ENCODE measurements at regions not wholly inside any gene's neighbourhood (a gene's known extent, or its start where the extent isn't known, plus 50 kb on each side); places are given as distances from the start of the nearest gene placed in this dataset.

- intact Hi-C loops (cut with micrococcal nuclease): loop anchor here (1.0 to 5.0 kb wide), 2 partner anchors 155 to 290 kb away; no protein-coding TSS in a partner anchor
- no TSS peak for BruUV-seq (replicated peaks)
- Histone ChIP-seq H3K9me3 (ENCODE audit: low read length) (no peaks in the 10 kb centered on the region), H3K9ac (ENCODE audit: low read length) (no peak overlapping the region), H3K4me2 (ENCODE audit: low read length) (no peak overlapping the region), H3K27me3 (ENCODE audit: low read length) (no peaks in the 10 kb centered on the region), H2AFZ (ENCODE audit: low read length) (no peak overlapping the region), H3K27ac (ENCODE audit: low read length) (no peak overlapping the region), H3K4me3 (ENCODE audit: low read length) (no peak overlapping the region), H4K20me1 (ENCODE audit: low read length) (no peaks in the 10 kb centered on the region), H3K36me3 (ENCODE audit: low read depth, low read length) (no peaks in the 10 kb centered on the region), H3K79me2 (ENCODE audit: low read length) (no peaks in the 10 kb centered on the region), H3F3A (ENCODE audit: low read length, unreplicated experiment) (no peaks in the 10 kb centered on the region), H3K4me1 (ENCODE audit: insufficient read depth, low read length) (no peaks in the 10 kb centered on the region), H3K9me2 (replicated peaks; ENCODE audit: low read length) (no peaks in the 10 kb centered on the region)
- POLR2A ChIA-PET (ENCODE audit: unreplicated experiment): no interaction called here
- TF ChIP-seq, protein P1, sequence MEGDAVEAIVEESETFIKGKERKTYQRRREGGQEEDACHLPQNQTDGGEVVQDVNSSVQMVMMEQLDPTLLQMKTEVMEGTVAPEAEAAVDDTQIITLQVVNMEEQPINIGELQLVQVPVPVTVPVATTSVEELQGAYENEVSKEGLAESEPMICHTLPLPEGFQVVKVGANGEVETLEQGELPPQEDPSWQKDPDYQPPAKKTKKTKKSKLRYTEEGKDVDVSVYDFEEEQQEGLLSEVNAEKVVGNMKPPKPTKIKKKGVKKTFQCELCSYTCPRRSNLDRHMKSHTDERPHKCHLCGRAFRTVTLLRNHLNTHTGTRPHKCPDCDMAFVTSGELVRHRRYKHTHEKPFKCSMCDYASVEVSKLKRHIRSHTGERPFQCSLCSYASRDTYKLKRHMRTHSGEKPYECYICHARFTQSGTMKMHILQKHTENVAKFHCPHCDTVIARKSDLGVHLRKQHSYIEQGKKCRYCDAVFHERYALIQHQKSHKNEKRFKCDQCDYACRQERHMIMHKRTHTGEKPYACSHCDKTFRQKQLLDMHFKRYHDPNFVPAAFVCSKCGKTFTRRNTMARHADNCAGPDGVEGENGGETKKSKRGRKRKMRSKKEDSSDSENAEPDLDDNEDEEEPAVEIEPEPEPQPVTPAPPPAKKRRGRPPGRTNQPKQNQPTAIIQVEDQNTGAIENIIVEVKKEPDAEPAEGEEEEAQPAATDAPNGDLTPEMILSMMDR (conservative IDR thresholded peaks at IDR 0.05; ENCODE audit: low read depth, low read length): no peak
- no peak for TF ChIP-seq EZH2 (IDR thresholded peaks at IDR 0.05; ENCODE audit: low read length, unreplicated experiment)
- TF ChIP-seq EZH2phosphoT487 (IDR thresholded peaks at IDR 0.05; ENCODE audit: borderline replicate concordance, low read length): no peak
- DNase-seq (no peak), ATAC-seq (no peak)
- CTCF ChIA-PET: interaction anchor here (0.6 kb wide), 1 partner anchor 494 kb away, joined by 4 read pairs; no protein-coding TSS in a partner anchor
These were observed 100.0 kb upstream of the NREP start for GRCh38 chr5:111856876-111857466.

DNA sequence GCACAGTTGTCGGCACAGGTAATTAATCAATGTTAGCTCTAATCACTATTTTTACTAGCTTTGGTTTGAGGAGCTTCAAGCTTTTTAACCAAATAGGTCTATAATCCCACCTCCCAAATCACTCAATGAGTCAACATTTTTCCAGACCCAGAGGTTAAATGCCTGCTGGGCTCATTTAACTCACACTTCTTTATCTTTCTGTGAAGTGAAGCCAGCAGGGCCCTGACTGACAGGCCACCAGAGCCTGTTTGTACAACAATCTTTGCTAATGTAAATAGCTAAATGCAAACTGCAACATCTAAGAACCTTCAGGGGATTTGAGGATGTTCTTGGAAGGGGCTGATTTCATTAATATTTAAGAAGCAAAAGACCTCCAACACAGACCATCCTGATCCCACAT lies 98.4 kb upstream of the NREP start:
- no peak for ATAC-seq
- TF ChIP-seq, protein P1 (conservative IDR thresholded peaks at IDR 0.05; ENCODE audit: low read depth, low read length): no peak
- TF ChIP-seq EZH2 (IDR thresholded peaks at IDR 0.05; ENCODE audit: low read length, unreplicated experiment) (no peak), EZH2phosphoT487 (IDR thresholded peaks at IDR 0.05; ENCODE audit: borderline replicate concordance, low read length) (no peak)
- Histone ChIP-seq H3K27ac (ENCODE audit: low read length) (no peak overlapping the region), H3K4me1 (ENCODE audit: insufficient read depth, low read length) (no peaks in the 10 kb centered on the region), H3K36me3 (ENCODE audit: low read depth, low read length) (no peaks in the 10 kb centered on the region), H3K9ac (ENCODE audit: low read length) (no peak overlapping the region), H3F3A (ENCODE audit: low read length, unreplicated experiment) (no peaks in the 10 kb centered on the region), H3K4me2 (ENCODE audit: low read length) (no peak overlapping the region), H3K9me3 (ENCODE audit: low read length) (no peaks in the 10 kb centered on the region), H4K20me1 (ENCODE audit: low read length) (no peaks in the 10 kb centered on the region), H3K79me2 (ENCODE audit: low read length) (no peaks in the 10 kb centered on the region), H3K27me3 (ENCODE audit: low read length) (no peaks in the 10 kb centered on the region), H2AFZ (ENCODE audit: low read length) (no peak overlapping the region), H3K9me2 (replicated peaks; ENCODE audit: low read length) (no peaks in the 10 kb centered on the region), H3K4me3 (ENCODE audit: low read length) (no peak overlapping the region)
- no peak for DNase-seq
- BruUV-seq (replicated peaks): no TSS peak
- intact Hi-C loops (cut with micrococcal nuclease): loop anchor here (5.0 kb wide), 1 partner anchor 157 kb away; no protein-coding TSS in a partner anchor
- ChIA-PET POLR2A (ENCODE audit: unreplicated experiment) (no interaction called here), CTCF (interaction anchor here (0.6 to 0.7 kb wide), 2 partner anchors 10 to 305 kb away, joined by 3 to 4 read pairs; no protein-coding TSS in a partner anchor)

DNA sequence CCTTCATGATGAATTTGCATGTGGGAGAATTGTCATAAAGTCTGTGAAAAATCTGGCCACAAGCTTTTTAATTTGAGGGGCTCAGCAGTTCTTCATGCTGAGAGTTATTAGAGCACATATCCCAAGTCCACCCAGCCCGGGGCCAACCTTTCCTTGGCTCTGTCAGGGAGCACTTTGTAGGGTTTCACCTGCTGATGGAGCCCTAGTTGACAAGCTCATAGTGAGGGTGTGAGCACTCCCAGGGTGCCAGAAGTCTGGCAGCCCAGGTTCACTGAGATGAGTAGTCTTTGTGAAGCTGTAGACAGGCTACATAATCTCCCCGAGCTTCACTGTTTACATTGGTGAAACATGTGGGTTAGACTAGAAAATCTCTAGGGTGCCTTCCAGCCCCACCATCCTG lies 97.2 kb upstream of the NREP start:
- ATAC-seq (no peak), DNase-seq (no peak)
- ChIA-PET POLR2A (ENCODE audit: unreplicated experiment) (interaction anchor here (0.6 kb wide), 1 partner anchor 17 kb away, joined by 3 read pairs; no protein-coding TSS in a partner anchor), CTCF (no interaction called here)
- Histone ChIP-seq H3K4me2 (ENCODE audit: low read length) (no peak overlapping the region), H2AFZ (ENCODE audit: low read length) (no peak overlapping the region), H3K27me3 (ENCODE audit: low read length) (no peaks in the 10 kb centered on the region), H3K36me3 (ENCODE audit: low read depth, low read length) (no peaks in the 10 kb centered on the region), H3K79me2 (ENCODE audit: low read length) (no peaks in the 10 kb centered on the region), H3K4me1 (ENCODE audit: insufficient read depth, low read length) (no peaks in the 10 kb centered on the region), H3K27ac (ENCODE audit: low read length) (no peak overlapping the region), H3K9me3 (ENCODE audit: low read length) (no peaks in the 10 kb centered on the region), H4K20me1 (ENCODE audit: low read length) (no peaks in the 10 kb centered on the region), H3K9ac (ENCODE audit: low read length) (no peak overlapping the region), H3F3A (ENCODE audit: low read length, unreplicated experiment) (no peaks in the 10 kb centered on the region), H3K9me2 (replicated peaks; ENCODE audit: low read length) (no peaks in the 10 kb centered on the region), H3K4me3 (ENCODE audit: low read length) (no peak overlapping the region)
- BruUV-seq (replicated peaks): no TSS peak
- TF ChIP-seq EZH2 (IDR thresholded peaks at IDR 0.05; ENCODE audit: low read length, unreplicated experiment) (no peak), EZH2phosphoT487 (IDR thresholded peaks at IDR 0.05; ENCODE audit: borderline replicate concordance, low read length) (no peak)
- TF ChIP-seq, protein P1 (conservative IDR thresholded peaks at IDR 0.05; ENCODE audit: low read depth, low read length): no peak
- intact Hi-C loops (cut with micrococcal nuclease): no loop called here
